ENCODE measurements at regions not wholly inside any gene's neighbourhood (a gene's known extent, or its start where the extent isn't known, plus 50 kb on each side); places are given as distances from the start of the nearest gene placed in this dataset.
"Not testable (repeated sequence)": the region's sequence is repeated elsewhere in the genome, so short reads cannot be mapped to it uniquely, and the experiment has no call there.

DNA sequence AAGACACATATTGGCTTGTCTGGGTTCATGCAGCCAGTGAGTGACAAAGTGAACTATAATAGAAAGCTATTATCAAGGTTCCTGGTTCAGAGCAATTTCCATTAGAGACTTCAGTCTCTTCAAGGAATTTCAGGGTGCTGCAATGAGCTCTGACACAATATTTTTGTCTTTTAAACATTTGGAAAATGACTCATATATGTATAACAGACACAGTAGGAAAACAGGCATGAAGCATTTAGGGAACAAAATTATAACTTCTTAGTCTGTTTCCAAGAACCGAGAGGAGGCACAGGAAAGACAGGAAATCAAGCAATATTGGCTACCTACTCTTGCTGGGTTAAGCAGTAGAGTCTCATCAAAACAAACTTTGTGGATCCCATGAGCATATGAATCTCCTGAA lies 170.4 kb downstream of the PTPRC start:
- no peak for DNase-seq (ENCODE audit: low spot score)

DNA sequence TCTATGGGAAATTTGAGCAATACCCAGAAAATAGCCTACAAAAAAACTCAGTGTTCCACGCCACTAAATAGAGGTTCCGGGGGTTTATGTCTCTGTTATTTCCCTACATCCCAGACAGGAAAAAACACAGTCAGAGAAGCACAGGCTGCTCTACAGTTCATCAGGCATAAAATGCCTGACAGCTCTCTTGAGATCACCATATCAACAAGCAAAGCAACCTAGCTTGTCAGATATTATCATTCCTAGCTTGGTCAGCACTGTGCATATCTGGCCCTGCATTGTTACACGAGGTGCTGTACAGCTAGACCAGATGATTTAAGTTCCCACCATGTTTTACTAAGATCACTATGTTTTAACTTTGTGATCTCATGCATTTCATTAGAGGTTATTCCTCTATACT lies 172.6 kb downstream of the PTPRC start:
- no peak for DNase-seq (ENCODE audit: low spot score)

DNA sequence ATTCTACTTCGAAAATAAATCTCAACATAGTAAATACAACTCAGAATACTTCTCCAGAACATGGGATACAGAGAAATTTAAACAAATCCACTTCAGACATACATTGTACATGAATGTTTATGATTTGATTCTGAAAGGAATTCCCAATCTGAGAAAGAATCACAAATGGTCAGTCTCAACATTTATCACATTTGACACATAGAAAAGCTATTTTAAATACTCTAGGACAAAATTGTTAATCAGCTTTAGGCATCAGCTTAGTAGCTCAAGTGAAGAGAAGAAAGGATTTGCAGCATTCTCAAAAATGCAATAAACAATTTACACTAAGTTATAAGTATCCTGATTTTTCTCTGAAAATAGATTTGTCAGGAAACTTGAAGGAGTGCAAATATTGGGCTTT lies 184.8 kb downstream of the PTPRC start:
- DNase-seq (ENCODE audit: low spot score), result no peak

DNA sequence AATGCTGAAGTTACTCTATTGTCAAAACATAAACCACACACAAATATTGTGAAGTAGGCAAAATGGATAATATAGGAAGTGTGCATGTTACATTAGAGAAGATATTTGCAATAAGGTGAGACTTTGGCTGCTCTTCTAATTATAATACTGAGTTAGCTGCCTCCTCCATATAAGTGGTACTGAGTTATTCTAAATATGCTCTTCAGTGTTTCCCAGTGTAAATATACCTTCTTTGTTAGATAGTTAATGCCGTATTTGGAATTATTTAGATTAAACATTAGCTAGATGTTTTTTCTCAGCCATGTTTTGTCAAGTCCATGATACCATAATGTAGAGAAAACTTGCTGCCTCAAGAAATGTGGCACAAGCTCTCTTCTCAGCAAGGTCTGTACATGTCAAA lies 186.4 kb downstream of the PTPRC start:
- DNase-seq (ENCODE audit: low spot score), result no peak

DNA sequence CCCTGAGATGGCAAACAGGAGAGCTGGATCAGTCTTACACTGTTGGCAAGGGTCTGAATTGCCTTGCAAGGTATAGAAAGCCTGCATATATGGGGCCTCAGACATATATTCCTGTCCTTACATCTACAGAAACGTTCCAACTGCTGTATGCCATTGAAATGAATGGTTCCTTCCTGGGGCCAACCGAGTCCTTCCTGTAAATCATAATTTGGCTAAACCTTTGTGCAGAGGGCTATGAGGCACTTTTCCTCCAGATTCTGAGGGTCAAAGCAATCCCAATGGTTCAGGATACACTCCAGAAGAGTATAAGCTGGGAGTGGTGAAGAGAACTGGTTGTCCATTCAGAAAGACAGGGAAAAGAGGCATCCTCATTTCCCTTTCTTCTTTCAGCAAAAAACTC lies 190.5 kb downstream of the PTPRC start:
- DNase-seq (ENCODE audit: low spot score), result no peak

DNA sequence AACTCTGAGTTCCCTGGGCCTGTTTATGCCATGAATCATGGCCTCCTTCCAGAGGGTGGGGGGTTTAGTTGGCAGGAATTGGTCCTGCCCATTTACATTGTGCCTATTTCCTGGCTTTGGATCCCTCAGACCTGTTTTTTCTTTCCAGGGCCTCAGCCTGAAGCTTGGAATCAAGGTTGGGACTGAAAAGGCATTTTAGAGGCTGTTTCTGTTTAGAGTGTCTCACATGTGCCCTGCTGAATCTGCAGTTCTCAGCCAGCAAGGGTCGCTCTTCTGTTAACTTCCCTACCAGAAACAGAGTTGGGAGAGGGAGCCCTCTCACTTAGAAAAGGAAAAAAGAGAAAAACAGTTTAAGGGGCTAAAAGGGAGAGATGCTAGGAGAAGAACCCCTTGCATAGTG lies 191.1 kb downstream of the PTPRC start:
- no peak for DNase-seq (ENCODE audit: low spot score)

DNA sequence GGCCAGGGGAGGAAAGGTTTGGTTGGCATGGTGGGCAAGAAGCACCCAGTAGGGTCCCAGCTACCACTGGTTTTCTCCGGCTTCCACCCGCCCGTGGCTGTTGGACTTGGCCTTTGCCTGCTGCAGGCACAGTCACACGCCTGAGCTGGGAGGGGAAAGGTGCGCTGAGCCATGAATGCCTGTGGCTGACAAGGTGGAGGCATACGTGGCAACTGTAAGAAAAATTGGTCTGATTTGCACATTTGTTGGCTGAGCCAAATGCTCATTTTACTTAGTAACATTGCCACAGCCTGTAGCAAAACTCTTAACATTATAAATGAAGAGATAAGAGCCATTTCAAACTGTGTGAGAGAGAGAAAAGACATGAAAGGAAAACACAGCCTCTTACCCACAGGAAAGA lies 191.6 kb downstream of the PTPRC start:
- no peak for DNase-seq (ENCODE audit: low spot score)

DNA sequence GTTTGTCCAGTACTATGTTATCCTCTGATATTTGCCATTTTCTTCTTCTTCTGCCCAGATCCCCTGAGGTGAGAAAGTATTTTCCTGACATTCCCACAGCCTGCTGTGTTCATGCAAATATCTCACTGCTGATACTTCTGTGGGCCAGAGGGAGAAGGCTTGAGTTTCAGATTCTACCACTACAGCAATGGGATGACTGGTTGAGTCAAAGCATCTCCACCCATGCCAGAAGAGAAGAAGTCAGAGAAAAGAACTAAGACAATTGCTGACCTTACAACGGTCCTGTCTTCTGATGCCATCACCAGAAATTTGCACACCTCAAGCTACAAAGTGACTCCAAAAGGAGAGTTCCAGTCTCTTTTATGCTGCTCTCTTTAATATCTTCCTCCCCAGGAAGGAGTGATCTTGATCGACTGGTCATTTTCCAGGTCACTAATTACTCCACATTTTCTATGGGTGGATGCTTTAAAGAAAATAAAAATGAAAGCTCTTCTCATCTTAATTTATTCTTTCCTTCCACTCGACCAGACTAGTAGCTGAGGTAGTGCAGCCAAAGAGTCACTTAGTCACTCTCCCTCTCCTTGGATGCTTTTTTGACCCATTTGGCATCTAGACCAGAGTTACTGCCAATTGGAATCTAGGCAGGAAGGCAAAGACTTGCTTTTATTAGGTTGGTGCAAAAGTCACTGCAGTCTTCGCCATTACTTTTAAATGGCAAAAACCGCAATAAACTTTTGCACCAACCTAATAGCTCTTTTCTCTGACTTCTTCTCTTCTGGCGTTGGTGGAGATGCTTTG lies 195.1 kb downstream of the PTPRC start:
- no peak for DNase-seq (ENCODE audit: low spot score)

DNA sequence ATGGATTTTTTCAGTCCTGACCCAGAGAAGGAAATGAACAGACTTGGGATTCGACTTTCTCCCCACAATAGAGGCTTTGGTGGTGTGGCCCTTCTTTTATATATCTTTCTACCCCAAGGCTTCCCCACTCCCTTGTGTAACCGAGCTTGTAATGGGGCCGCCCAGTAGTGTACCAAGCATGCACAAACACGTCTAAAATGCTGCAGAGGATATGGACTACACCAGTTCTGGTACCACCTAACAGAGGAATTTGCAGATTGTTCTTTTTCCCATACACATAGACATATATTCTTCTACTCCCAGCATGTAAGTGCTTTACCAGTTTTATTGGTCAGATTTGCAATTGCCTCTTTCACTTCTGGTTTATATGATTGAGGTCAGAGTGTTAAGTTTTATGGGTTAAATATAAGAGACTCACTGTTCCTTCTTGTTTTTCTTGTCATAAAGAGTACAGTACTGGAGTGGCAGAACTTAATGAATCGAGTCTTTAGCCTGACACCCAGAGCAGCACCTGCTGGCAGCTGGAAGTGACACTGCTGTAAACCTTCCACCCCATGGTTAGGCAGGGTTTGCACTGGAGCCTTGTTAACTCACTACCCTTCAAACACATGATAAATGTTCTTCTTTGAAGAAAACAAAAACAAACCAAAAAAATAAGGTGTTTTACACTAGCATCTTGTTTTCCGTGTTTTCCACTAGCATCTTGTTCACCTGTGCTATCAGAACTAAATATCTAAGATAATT lies 198.6 kb downstream of the PTPRC start:
- DNase-seq (ENCODE audit: low spot score), result no peak

DNA sequence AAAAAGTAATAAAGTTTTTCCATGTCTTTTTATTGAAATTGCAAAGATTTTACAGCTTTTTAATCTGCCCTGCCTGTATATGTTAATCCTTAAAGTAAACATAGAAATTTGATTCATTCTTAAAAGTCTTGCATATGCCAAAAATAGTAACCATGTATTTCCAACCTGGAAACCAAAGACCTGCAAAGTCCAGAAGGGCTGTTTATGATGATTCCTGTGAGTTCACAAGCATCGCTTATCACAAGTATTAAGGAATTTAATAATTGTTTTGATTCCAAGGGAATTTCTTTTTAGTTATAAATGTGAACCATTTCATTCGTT lies 199.1 kb downstream of the PTPRC start:
- no peak for DNase-seq (ENCODE audit: low spot score)

DNA sequence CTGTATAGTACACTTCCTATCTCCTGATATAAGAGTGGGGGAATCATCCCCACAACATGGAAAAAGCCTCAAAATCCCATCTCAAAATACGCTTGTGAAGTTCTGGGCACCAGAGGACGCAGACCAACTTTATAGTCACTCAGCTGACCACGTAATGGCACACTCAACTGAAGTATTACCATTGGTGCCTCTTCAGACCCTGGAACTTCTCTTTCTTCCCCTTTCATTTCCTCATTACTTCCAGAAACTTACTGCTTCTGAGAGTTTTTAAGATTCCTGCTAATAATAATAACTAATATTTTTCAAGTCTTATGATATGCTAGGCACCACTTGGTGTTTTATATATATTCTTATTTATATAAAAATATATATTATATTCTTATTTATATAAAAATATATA lies 202.6 kb downstream of the PTPRC start:
- DNase-seq (ENCODE audit: low spot score), result no peak

DNA sequence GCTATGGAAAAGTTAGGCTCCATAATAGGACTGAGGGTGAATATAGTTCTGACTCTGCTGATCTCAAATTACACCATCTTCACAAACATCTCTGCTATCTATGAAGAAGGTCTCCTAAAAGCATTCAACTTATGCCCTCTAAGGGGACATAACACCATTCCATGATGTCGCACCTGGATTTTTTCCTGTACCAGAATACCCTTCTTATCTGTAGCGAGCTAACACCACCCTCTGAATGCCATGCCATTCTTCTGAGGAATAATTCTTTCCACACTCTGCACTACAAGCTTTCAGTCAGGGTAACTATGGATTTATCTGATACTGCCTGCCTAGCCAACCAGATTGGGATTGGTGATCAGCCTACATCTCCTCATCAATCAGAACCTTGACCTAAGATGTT lies 203.8 kb downstream of the PTPRC start:
- DNase-seq (ENCODE audit: low spot score), result no peak

DNA sequence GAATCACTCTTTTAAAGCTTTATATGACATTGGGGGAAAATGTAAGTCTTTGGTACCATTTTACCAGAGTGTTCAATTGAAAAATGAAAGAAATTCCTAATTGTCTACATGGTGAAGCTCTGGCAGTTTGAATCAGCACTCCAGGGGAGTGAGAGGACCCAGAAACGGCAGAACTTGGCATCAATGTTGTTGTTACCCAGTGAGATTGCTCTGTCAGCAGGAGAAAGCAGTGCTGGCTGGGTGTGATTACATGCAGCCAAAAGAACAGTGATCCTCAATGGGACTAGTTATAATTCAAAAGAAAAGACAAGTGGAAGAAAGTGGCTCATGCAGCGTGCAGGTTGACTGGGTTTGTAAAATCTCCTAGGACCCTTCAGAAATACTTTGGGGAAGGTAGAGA lies 206.4 kb downstream of the PTPRC start:
- DNase-seq (ENCODE audit: low spot score), result no peak

DNA sequence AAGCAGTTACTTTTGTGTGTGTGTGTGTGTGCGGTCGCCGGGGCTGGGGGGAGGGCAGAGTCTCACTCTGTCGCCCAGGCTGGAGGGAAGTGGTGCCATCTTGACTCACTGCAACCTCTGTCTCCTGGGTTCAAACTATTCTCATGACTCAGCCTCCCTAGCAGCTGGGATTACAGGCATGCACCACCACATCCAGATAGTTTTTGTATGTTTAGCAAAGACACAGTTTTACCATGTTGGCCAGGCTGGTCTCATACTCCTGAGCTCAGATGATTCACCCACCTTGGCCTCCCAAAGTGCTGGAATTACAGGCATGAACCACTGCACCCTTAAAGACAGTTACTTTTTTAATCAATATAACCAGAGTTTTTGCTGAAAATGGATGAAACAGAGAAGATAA lies 207.0 kb downstream of the PTPRC start:
- DNase-seq (ENCODE audit: low spot score), result no peak

DNA sequence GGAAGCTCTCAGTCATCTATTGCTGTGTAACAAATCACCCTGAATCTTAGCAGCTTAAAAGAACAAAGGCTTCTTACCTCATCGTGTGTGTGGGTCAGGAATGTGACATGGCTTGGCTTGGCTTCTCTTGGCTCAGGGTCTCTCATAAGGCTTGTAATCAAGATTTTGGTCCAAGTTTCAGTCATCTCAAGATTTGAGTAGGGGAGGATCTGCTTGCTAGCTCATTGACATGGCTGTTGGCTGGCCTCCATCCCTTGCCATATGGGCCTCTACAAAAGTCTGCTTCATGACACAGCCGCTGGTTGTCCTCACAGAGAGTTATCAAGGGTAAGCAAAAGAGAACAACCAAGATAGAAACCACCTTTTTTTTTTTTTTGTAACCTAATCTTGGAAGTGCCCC lies 207.7 kb downstream of the PTPRC start:
- no peak for DNase-seq (ENCODE audit: low spot score)

DNA sequence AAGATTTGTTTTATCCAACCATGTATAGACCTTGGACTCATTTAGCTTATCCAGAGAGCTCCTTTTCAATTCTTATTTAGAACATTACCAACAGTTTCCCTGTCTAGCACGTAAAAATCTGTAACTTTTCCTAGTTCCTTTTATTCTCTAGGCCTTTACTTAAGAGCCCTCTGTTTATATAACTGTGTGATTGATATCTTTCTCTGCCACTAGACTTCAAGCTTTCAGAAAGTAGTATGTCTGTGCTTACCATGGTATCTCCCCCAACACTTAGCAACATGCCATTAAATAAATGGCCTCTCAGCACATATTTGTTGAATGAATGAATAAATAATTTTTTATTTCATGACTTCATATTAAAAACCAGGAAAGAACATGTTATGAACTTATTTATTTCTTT lies 209.4 kb downstream of the PTPRC start:
- no peak for DNase-seq (ENCODE audit: low spot score)

DNA sequence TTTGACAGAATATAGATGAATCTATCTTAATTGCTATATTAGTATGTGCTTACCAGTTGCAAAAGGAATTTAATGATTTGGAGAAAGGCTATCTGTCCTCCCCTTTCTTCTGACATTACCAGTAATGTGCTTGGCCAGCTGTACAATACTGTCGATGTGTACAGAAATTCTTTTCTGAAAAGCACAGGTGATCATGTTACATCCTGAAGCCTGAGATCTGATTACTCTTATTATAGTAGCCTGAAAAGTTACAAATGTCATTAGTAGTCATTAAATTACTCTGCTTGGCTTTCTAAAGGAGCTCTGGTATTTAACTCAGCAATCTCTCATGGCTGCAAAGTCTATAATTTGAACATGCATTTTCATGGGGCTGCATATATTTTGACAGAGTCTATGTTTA lies 209.8 kb downstream of the PTPRC start:
- no peak for DNase-seq (ENCODE audit: low spot score)

DNA sequence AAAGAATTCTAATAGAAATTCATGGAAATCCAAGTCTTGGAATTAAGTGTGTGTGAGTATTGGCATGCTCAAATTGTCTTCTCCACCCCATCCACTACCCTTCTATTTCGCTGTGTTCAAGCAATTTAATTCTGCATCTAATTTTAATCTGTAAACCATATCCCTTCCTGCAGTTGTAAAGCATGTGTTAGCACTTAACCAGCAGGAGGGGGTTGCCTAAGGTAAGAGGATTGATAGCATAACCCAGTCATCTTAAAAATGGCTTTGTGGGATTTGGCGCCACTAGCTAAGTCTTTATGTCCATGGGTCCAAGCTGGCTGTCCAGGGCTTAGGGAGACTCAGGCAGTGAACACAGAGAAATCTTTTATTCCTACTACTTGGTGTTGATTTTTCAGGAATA lies 210.3 kb downstream of the PTPRC start:
- DNase-seq (ENCODE audit: low spot score), result no peak

DNA sequence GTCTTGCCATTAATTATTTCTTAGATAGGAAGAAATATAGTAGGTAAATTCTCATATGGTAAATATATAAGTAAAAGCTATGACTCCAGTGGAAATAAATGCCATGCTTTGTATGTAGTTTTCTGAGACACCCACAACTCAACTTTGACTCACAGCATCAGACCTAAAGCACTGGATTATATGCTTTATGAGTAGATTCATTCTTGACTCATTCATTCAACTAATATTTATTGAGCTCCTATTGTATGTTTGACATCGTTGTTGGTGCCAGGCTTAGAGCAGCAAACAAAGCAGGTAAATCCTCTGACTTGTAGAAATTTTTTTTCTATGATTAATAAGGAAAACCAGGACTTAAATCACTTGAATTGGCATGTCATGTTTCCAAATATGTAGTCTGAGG lies 211.4 kb downstream of the PTPRC start:
- no peak for DNase-seq (ENCODE audit: low spot score)

DNA sequence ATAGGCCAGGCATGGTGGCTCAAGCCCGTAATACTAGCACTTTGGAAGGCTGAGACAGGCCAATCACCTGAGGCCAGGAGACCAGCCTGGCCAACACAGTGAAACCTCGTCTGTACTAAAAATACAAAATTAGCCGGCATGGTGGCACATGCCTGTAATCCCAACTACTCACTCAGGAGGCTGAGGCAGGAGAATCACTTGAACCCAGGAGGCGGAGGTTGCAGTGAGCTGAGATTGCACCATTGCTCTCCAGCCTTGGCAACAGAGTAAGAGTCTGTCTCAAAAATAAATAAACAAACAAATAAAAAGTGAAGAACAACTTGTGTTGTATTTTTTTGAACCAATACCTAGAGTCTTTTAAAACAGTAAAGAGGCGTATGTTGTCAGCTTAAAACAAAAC lies 212.1 kb downstream of the PTPRC start:
- not testable (repeated sequence) for DNase-seq (ENCODE audit: low spot score)

DNA sequence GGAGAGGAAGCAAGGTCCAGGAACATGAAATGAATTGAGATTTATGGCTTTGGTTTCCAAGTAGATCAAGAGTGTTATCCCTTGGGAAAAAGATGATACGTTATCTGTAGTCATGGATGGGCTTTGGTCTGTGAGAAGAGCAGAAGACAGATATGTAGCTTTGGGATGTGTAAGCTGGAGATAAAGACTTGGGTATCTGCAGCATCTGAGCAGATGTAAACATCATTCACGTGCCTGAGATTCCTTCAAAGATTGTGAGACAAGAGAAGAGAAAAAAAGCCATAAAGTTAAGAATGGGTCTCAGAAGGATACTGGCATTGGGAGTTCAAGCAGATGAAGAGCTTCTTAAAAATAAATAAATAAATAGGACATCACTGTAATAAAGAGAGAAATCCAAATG lies 217.8 kb downstream of the PTPRC start:
- no peak for DNase-seq (ENCODE audit: low spot score)

DNA sequence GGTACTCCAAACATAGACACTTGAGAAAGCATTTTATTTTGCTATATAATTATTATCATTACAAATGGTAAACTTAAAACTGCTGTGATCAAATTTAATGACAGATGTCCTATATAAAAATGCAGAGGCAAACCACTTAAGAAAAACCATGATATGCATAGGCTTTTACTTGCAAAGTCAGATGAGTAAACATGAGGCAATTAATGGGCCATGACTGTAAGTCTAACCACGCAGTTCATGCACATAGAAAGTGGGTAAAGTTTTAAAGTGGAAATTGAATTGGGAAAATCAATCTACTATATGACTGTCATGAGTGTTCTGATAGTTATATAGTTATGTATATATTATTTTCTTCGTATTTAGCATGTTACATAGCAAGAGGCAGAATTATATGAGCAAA lies 219.2 kb downstream of the PTPRC start:
- no peak for DNase-seq (ENCODE audit: low spot score)

DNA sequence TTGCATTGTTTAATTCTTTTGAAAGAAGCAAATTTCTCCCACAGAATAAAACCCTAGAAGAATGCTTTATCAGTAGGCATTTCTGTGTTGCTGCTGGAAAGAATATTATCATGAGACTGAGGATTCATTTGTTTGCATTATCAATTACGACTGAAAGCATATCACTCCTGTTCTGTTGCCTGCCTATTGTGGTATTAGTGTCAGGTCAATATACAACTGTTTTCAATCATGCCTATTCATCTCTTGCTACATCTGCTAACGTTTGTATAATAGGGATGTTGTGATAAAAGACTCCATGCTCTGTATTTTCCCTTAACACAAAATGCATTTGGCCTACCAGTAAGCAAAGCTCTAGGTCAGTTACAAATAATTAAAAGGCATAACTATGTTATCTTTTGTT lies 221.5 kb downstream of the PTPRC start:
- no peak for DNase-seq (ENCODE audit: low spot score)

DNA sequence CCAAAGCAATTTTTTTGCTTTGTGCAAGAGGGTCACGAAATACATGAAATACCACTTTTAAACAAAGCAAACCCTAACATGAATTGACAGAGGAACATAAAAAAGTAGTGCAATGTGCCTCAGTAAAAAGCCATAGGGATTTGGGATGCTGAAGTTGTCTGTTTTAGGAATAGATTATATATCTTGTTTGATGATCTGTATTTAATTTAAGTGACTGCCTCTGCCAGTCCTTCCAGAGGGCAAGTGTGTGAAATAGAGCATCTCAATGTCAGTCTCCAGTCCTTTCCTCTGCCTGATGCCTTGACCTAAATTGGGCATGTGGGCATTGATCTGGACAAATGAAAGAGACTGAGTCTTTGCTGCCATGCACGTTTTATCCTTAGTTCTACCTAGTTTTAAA lies 222.8 kb downstream of the PTPRC start:
- no peak for DNase-seq (ENCODE audit: low spot score)
